Activated CD4-positive, alpha-beta T cell treated with anti-CD3 and anti-CD28 coated beads, Interleukin-2, amount 50 U/mL, for 48 hours (primary cell): ENCODE measurements at regions not wholly inside any gene's neighbourhood (a gene's known extent, or its start where the extent isn't known, plus 50 kb on each side); places are given as distances from the start of the nearest gene placed in this dataset.

ENCODE experiments used
- DNase-seq, 2 experiments: peaks; one replicate each; pipeline ENCODE4 v3.0.0-alpha.2; 2020

DNA sequence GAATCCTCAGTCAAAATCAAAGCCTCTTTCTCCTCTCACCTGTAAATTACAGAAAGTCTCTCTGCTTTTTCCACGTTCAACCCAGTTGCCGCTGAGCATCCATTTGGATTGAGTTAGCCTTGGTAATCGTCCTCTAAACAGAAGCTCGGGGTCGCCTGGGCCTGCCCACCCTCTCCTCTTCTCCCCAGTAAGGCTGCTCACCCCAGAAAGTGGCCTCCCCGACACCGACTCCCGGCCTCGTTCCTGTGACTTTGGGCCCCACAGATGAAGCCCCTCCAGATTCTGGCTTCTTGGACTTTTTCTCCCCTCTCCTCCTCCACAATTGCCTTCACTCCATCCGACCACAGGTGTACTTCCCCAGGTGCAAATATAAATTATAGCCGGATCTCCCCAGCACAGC, 1500.0 kb downstream of the BRD1 start:
- no peak for DNase-seq

GRCh38 chr22:48323746-48324145, 1503.9 kb downstream of the BRD1 start:
- no peak for DNase-seq

- no peak for DNase-seq
These were observed 1504.8 kb downstream of the BRD1 start for GRCh38 chr22:48322907-48323306.

GRCh38 chr22:48321986-48322545, 1505.6 kb downstream of the BRD1 start:
- no peak for DNase-seq

DNA sequence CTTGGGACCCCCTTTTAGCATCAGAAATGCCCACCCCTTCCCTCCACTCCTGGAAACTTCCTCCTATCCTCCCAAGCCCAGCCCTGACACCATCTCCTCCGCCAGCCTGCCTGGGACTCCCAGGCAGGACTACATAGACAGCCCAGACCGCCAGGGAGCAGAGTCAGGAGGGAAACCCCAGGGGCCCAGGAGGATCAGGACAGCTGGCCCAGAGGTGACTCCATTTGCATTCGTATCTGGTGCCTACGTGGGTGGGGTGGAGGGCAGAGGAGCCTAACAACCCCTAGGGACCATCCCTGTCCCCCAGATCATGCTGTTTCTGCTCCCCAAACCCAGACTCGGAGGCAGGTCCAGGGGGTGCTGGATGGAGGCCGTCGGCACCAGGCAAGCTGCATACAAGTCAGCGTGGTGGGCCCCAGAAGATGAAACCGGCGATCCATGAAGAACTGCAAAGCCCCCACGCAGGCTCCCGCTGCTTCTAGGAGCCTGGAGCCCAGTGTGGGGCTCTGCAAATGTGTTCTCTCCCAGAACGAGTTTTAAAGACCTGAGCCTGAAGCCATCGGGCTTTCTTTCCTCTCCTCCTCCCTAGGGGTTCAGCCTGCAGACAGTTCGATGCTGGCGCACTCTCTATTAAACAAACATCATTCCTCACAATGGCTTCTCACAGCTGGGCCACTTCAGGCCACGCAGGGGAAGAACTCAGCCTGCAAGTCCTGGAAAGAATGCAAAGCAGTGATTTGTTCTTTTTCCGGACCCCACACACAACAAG, 1506.8 kb downstream of the BRD1 start:
- no peak for DNase-seq

GRCh38 chr22:48320048-48320682, 1507.5 kb downstream of the BRD1 start:
- no peak for DNase-seq

DNA sequence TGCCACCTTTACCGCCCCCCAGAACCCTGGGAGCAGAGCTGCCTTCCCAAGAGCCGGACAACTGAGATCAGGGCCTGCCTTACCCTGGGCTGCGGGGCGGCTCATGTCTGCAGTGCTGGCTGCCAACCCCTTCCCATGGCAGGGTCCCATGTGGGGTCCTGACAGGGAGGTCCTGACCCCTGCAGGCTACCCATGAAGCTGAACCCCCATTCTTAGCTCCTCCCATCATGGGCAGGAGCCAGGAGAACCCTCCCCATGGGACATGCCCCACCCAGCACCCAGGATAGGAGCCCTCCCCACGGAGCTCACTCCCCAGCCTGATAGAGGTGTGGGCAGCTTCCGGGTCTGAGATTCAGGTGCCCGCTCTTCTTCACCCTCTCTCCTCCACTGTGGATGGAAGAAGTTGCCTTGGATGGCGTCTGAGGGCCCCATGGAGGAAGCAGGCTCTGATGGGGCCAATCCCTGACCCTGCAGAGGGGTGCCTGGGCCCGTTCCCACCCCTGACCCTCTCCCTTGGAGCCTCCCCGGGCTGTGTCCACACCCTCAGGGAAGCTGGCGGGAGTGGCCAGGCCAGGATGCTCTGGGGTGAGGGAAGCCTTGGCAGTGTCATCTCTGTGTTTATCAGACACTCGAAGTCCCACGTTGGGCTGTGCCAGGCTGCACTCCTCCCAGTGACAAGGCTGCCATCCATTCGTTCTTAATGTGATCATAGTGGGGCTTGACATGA, 1508.2 kb downstream of the BRD1 start:
- DNase-seq = no peak

- no peak for DNase-seq
These were observed 1508.9 kb downstream of the BRD1 start for GRCh38 chr22:48318575-48319320.

DNA sequence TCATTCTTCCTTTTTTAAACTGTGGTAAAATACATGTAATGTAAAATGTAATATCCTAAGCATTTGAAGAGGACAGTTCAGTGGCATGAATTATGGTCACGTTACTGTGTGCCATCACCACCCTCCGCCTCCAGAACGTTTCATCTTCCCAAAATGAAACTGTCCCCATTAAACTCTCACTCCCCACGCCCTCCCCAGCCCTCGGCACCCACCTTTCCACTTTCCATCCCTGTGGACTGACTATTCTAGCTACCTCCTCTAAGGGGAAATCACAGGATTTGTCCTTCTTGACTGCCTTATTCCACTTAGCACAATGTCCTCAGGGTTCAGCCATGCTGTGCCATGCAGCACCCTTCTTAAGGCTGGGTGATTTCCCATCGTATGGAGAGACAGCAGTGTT, 1509.5 kb downstream of the BRD1 start:
- DNase-seq = no peak

DNA sequence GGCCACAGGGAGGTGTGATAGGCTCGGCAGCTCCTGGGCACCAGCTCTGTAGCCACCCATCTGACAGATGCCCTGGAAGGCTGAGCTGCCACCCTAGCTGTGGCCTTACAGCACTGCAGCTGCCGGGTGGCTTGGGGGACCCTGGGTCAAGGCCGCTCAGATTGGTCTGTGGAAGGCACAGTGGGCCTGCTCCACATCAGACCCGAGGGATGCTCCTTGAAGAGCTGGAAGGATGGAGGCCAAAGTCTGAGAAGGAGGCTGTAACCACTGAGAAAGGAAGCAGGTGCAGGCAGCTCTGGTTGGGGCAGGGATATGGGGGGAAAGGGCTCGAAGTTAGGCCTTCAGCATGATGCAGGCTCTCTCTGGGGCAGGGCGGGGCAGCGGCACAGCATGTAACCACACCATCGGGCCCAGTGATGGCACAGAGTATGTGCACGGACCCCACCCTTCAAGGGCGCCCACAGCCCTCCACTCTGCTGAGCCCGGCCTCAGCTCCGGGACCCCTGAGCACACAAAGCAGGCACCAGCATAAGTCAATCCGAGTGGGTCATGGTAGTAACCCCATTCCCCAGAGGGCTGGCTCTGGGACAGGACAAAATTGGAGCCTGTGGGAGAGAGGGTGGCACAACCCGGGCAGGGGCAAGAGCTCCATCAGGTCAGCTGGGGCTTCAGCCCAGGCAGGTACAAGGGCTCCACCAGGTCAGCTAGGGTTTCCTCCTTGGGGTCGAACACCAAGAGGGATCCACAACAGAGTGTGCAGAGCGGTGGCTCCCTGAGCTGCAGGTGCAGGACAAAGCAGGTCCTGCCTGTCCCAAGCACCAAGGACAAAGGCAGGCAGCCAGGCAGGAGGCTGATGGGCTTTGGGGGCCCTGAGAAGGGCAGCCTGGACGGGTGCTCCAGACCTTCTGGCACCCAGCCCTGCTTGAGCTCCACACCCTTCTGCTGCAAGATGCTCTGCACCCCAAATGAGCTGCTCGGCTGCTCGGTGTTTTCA, 1511.1 kb downstream of the BRD1 start:
- DNase-seq = no peak

DNA sequence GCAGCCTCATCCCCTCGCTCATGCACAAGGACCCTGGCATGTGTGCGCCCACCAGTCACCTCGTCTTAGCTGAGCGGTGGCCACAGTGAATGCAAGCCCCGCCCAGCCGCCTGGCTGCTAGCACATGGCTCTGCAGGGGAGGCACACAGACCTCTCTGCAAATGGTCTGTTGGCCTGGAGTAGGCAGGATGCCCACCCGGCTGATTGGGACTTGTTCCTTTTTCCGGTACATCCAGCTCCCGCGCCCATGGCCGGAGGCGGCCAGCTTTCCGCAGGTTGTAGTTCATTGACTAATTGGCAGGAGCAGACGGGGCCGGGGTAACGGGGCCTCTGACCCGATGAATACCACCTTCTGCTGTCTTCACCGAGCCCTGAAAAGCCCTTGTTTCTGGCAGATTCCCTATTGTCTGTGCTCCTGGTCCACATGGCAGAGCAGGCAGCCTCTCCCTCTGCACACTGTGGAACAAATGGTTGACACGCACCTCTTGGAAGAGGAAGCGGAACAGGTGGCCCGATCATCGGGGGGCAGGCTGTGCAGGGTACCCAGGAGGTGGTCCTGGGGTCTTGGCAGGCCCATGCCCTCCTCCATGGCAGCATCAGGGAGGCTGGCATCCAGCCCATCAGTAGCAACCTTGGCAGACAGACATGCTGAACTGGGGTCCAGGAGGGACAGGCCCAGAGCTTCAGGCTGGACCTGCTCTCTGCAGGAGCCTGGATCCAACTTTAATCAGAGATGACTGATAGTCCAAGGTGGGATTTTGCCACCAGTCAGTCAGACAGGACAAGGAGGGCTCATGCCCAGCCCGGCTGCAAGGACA, 1512.0 kb downstream of the BRD1 start:
- no peak for DNase-seq

GRCh38 chr22:48314073-48314472, 1513.6 kb downstream of the BRD1 start:
- no peak for DNase-seq

GRCh38 chr22:48313175-48313830, 1514.4 kb downstream of the BRD1 start:
- DNase-seq = no peak

DNA sequence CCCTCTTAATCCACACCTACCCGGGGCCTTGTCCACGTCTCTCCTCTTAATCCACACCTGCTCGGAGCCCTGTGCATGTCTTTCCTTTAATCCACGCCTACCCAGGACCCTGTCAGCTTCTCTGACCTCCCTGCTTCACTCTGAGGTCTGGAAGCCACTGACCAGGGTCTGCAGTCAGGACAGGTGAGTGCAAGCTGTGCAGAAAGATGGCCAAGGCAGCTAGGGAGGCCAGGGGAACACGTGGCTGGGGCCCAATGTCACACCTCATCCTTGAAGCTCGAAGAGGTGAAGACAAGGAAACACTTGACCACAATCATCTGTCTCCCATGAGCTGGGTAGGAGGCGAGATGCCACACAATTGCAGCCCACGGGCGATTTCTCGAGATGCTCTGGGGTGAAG, 1516.9 kb downstream of the BRD1 start:
- DNase-seq = no peak

GRCh38 chr22:48310289-48310688, 1517.4 kb downstream of the BRD1 start:
- no peak for DNase-seq

GRCh38 chr22:48309836-48310235, 1517.8 kb downstream of the BRD1 start:
- no peak for DNase-seq

DNA sequence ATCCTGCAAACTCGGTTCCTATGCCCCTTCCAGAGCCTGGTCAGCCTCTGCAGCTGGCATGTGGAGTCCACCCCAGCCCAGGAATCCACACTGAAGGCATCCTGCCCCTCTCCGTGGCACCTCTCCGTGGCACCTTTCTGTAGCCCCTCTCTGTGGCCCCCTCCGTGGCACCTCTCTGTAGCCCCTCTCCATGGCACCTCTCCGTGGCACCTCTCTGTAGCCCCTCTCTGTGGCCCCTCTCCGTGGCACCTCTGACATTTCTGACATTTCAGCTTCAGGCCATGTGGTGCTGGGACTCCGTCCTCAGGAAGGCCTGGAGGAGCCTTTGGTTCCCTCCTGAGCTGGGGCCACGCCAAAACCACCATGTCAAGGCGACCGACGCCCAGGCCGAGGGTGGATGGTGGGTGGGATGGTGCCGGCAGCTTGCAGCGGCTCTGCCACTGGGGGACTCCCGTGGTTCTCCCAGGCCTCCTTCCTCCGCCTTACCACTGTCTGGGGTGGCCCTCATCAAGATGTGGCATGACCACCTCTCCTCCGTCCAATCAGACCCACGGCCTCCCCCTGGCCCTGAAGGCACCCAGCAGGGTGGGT, 1518.5 kb downstream of the BRD1 start:
- DNase-seq = no peak

DNA sequence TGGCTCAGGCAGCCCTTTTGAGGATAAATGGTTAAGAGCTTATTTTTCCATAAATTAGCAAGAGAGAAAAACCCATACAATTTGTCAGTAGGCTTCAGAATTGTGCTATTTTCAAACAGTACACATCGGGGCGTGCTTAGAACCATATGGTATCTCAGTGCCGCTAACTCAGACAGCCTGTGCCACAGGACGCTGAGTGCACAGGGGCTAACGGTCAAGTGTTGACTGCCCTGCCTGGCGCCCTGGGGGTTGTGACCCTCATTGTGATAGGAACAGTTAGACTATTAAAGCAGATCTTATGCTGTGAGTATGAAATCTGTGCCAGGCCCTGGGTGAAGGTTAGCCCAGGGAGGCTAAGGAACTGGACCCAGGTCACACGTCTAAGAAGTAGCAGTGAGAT, 1519.7 kb downstream of the BRD1 start:
- DNase-seq = no peak

- no peak for DNase-seq
These were observed 1520.7 kb downstream of the BRD1 start for GRCh38 chr22:48306785-48307510.
